GM18505 (cell line): ENCODE measurements at regions not wholly inside any gene's neighbourhood (a gene's known extent, or its start where the extent isn't known, plus 50 kb on each side); places are given as distances from the start of the nearest gene placed in this dataset.
"Not testable (repeated sequence)": the region's sequence is repeated elsewhere in the genome, so short reads cannot be mapped to it uniquely, and the experiment has no call there.

ENCODE experiments used
- ATAC-seq: cut with Tn5 transposase; IDR thresholded peaks from one replicate; pipeline ENCODE4 v1.9.1; 2021; ENCODE audit not compliant: unreplicated experiment
- POLR2A ChIP-seq: IDR thresholded peaks from 4 replicates; pipeline ENCODE4 v1.6.1; 2011; ENCODE audit warnings: borderline replicate concordance; ENCODE audit not compliant: insufficient read depth, insufficient read length; ENCODE audit errors: extremely low read depth

DNA sequence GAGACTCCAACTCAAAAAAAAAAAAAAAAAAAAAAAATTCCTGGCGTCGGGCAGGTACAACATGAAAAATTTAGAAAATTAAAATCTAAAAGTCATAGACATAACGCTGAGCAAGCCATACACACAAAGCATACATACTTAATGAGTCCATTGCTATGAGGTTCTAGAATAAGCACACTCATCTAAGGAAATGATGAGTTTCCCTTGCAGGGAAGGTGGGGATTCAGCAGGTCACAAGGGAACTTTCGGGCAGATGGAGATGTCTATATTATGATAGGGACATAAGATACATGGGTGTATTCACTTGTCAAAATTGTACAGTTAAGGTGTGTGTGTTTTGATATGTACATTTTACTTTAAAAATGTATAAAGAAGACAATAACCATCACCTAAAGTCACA is 120.2 kb upstream of the LIPC start:
- ATAC-seq, result no peak
- TF ChIP-seq POLR2A, result no peak

DNA sequence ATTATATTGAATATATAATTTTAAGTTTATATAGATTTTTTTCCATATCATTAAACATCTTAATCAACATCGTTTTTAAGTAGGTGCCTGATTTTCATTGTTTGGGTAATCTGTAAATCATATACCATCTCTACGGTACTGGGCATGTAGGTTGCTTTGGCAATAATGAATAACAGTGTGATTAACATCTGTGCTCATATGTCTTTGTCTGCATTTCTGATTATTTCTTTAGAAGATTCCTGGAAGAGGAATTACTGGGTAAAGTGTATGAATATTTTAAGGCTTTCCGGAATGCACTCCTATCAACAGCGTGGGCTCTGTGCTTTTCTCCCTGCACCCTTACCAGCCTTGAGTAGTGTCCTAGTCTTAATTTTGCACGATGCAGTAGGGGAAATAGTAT is 119.8 kb upstream of the LIPC start:
- TF ChIP-seq POLR2A, result no peak
- ATAC-seq, result no peak

DNA sequence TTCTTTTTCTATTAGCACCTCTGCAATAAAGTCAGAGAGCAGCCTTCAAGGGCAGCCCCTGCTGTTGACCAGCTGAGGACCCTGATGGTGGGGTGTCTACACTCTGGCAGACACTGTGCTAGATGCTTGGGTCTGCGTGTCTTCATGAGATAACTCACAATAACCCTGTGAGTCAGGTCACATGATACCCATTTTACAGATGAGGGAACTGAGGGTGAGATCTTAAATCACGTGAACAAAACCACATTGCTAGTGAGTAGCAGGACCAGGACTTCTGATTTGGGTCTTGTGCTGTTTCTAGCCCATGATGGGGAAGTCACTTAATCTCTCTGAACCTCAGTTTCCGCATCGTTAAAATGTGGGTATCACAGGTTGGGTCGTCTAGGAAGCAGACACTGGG is 118.5 kb upstream of the LIPC start:
- no peak for TF ChIP-seq POLR2A
- no peak for ATAC-seq

DNA sequence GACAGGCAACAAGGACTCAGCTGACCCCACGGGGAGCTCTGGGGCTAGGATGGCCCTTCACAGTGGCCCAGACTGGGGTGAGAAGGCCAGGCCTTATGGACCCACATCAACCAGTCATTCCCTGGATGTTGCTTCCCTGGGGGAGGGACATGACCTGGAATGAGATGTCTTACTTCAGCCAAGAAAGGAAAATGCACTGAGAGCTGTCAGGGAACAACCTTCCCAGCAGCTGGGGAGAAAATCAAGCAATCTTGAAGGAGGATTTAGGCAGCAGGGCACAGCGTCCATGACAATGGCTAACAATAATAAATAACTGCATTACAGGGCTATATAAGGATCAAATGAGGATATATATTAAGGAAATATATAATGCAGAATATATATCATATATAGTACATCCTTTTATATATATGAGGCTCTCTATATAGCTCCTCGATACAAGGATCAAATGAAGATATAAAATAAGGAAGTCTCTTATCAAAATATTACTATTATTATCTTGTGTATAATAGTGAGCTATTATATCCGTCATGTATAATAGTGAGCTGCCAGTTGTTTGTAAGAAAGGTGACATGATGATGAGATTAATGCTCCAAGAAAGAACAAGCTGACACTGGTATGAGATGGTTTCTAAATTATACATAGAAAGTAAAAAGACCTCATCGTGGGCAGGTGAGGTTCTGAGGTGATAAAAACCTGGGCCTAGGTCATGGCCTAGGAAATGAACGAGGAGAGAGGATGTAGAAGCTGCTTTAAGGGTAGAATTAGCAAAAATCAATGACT is 117.8 kb upstream of the LIPC start:
- ATAC-seq, result no peak
- TF ChIP-seq POLR2A, result no peak

DNA sequence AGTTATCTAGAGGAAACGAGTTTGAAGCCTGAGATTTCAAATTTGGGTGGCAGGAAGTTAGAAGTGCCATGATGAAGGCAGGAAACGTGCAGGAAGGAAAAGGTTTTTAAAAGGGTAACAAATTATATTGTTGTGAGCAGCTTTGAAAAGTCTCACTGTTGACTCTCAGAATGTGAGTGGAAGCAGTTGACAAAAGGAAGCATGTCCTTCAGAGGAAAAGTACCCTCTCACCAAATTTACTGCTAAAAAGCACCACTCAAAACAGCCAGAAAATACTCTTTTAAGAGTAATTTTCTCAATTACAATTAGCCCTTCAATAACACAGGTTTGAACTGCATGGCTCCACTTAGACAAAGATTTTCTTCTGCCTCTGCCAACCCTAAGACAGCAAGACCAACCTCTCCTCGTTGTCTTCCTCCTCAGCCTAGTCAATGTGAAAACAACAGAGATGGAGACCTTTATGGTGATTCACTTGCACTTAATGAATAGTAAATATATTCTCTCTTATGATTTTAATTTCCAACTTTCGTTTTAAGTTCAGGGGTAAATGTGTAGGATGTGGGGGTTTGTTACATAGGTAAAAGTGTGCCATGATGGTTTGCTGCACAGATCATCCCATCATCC is 117.1 kb upstream of the LIPC start:
- TF ChIP-seq POLR2A, result no peak
- ATAC-seq, result no peak

DNA sequence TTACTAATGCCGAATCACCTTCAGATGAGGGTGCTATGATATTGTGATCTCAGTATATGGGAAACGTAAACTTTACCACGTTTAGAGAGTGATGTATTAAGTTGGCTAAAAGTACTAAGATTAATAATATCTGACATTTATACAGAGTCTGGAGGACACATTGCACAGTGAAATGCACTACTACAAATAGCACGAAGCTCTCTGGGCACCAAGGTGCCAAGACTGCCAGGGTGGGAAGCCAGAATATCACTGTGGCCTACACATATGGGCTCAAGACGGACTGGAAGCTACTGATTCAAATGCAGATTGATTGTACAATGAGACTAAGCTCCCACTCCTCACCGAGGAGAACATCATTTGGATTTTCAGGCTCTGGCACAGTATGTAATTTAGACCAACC is 113.3 kb upstream of the LIPC start:
- no peak for ATAC-seq
- no peak for TF ChIP-seq POLR2A

DNA sequence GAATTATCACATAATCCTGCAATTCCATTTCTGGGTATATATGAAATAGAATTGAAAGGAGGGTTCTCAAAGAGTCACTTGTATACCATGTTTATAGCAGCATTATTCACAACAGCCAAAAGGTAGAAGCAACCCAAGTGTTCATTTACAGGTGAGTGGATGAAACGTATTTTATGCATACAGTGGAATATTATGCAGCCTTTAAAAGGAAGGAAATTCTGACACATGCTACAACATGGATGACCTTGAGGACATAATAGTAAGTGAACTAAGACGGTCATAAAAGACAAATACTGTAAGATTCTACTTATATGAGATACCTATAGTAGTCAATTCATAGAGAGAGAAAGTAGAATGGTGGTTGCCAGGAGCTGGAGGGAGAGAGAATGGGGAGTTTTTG is 110.8 kb upstream of the LIPC start:
- TF ChIP-seq POLR2A, result no peak
- ATAC-seq, result no peak

DNA sequence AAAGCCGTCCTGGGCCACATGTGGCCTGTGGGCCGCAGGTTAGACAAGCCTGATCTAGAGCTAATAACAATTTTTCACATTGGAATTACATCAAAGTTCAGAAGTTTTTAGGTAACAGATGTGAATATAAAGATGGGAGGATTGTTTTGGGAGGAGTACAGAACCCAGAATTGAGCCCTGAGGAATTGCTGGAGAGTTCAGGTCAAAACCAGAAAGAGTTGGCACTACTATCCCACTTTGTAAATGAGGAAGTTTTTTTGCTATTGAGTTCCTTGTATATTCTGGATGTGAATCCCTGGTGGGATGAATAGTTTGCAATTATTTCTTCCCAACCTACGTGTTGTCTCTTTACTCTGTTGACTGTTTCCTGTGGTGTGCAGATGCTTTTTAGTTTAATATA is 109.5 kb upstream of the LIPC start:
- no peak for TF ChIP-seq POLR2A
- ATAC-seq, result no peak

DNA sequence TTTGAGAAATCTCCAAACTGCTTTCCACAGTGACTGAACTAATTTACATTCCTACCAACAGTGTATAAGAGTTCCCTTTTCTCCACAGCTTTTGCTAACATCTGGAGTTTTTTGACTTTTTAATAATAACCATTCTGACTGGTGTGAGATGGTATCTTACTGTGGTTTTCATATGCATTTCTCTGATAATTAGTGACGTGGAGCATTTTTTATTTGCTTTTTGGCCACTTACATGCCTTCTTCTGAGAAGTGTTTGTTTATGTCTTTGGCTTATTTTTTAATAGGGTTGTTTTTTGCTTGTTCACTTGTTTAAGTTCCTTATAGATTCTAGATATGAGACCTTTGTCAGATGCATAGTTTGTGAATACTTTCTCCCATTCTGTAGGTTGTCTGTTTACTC is 108.5 kb upstream of the LIPC start:
- ATAC-seq, result not testable (repeated sequence)

DNA sequence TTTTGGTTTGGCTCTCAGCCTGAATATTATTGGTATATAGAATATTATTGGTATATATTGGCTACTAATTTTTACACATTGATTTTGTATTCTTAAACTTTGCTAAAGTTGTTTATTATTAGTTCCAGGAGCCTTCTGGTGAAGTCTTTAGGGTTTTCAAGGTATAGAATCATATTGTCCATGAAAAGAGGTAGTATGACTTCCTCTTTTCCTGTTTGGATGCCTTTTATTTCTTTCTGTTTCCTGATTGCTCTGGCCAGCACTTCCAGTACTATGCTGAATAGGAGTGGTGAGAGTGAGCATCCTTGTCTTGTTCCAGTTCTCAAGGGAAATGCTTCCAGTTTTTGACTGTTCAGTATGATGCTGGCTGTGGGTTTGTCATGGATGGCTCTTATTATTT is 107.3 kb upstream of the LIPC start:
- TF ChIP-seq POLR2A, result no peak
- no peak for ATAC-seq

DNA sequence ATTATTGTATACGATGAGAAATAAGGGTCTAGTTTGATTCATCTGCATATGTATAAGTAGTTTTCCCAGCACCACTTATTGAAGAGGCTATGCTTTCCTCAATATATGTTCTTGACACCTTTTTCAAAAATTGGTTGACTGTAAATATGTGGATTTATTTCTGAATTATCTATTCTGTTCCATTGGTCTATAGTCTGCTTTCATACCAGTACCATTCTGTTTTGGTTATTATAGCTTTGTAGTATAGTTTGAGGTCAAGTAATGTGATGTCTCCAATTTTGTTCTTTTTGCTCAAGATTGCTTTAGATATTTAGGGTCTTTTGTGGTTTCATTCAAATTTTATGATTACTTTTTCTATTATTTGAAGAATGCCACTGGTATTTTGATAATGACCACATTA is 103.8 kb upstream of the LIPC start:
- no peak for ATAC-seq

DNA sequence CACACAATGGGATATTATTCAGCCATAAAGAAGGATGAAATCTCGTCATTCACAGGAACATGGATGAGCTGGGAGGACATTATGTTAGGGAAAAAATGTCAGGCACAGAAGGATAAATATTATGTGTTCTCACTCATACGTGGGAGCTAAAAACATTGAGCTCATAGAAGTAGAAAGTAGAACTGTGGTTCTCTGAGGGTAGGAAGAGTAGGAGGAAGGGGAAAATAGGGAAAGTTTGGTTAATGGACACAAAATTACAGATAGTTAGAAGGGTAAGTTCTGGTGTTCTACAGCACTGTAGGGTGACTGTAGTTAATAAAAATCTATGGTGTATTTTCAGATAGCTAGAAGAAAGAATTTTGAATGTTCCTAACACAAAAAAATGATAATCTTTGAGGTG is 102.6 kb upstream of the LIPC start:
- TF ChIP-seq POLR2A, result no peak
- ATAC-seq, result no peak

More for the DNA sequence above, 103.8 kb upstream of the LIPC start:
- no peak for TF ChIP-seq POLR2A

DNA sequence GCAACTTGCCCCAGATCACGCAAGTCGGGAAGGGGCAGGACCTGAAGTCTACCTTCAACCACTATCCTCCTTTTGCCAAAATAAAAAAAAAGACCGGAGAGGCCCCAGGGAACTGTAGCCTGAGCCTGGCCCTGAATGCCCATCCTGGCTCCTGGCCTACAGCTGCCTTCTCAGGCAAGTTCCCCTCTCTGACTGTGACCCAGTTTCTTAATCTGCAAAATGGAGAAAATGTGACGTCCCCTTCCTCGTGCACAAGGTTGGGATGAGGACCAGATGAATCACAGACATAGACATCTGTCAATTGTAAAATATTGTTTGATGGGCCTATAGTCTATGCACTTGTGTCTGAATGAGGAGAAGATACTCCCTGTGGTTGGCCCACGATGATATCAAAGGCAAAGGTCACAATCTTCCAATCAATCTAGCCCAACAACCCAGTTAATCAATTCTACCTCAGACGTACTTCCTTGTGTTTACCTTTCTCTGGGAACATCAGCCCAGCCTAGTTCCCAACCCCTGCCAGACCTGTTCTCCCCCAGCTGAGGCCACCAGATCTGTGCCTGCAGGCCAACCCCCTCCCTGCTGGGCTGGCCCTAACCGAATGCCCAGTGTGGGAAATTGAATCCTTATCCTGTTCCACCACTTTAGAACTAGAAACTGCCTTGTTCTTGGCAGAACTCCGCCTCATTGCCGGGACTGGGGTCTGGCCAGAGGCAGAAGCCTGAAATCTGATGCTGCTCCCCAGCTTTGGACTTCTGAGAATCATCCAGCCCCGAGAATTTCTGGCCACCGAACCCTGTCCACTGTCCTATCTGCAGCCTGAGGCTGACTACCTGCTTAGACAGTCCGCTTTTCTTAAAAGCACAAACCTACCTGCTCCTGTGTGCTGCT is 101.8 kb upstream of the LIPC start:
- no peak for ATAC-seq
- TF ChIP-seq POLR2A, result no peak
